ENCODE measurements at regions not wholly inside any gene's neighbourhood (a gene's known extent, or its start where the extent isn't known, plus 50 kb on each side); places are given as distances from the start of the nearest gene placed in this dataset.
"Not testable (repeated sequence)": the region's sequence is repeated elsewhere in the genome, so short reads cannot be mapped to it uniquely, and the experiment has no call there.

GRCh38 chr12:88868050-88868449 lies 287.8 kb upstream of the KITLG start:
- DNase-seq: no peak

- DNase-seq: no peak
Measured at GRCh38 chr12:88867510-88867909, 287.2 kb upstream of the KITLG start.

- DNase-seq: no peak
Measured at GRCh38 chr12:88866881-88867280, 286.6 kb upstream of the KITLG start.

GRCh38 chr12:88865537-88865936 lies 285.3 kb upstream of the KITLG start:
- DNase-seq: no peak

GRCh38 chr12:88860851-88861250 lies 280.6 kb upstream of the KITLG start:
- no peak for DNase-seq

- no peak for DNase-seq
Measured at GRCh38 chr12:88856201-88856600, 275.9 kb upstream of the KITLG start.

- no peak for DNase-seq
Measured at GRCh38 chr12:88855301-88855700, 275.0 kb upstream of the KITLG start.

GRCh38 chr12:88854260-88854659 lies 274.0 kb upstream of the KITLG start:
- DNase-seq: no peak

GRCh38 chr12:88847246-88847645 lies 267.0 kb upstream of the KITLG start:
- DNase-seq: not testable (repeated sequence)

- no peak for DNase-seq
Measured at GRCh38 chr12:88844426-88844825, 264.2 kb upstream of the KITLG start.

- DNase-seq: no peak
Measured at GRCh38 chr12:88842314-88842713, 262.0 kb upstream of the KITLG start.

- DNase-seq: no peak
Measured at GRCh38 chr12:88839486-88839885, 259.2 kb upstream of the KITLG start.

- DNase-seq: no peak
Measured at GRCh38 chr12:88836156-88836555, 255.9 kb upstream of the KITLG start.

- no peak for DNase-seq
Measured at GRCh38 chr12:88834226-88834625, 254.0 kb upstream of the KITLG start.

- DNase-seq: no peak
Measured at GRCh38 chr12:88833641-88834116, 253.4 kb upstream of the KITLG start.

GRCh38 chr12:88828537-88828936 lies 248.3 kb upstream of the KITLG start:
- not testable (repeated sequence) for DNase-seq

- no peak for DNase-seq
Measured at GRCh38 chr12:88820012-88820411, 239.7 kb upstream of the KITLG start.

- no peak for DNase-seq
Measured at GRCh38 chr12:88816201-88816600, 235.9 kb upstream of the KITLG start.

GRCh38 chr12:88814779-88815178 lies 234.5 kb upstream of the KITLG start:
- no peak for DNase-seq

- no peak for DNase-seq
Measured at GRCh38 chr12:88812610-88813009, 232.3 kb upstream of the KITLG start.

- DNase-seq: no peak
Measured at GRCh38 chr12:88810806-88811205, 230.5 kb upstream of the KITLG start.

GRCh38 chr12:88809841-88810240 lies 229.6 kb upstream of the KITLG start:
- not testable (repeated sequence) for DNase-seq

- no peak for DNase-seq
Measured at GRCh38 chr12:88805692-88806091, 225.4 kb upstream of the KITLG start.

- DNase-seq: no peak
Measured at GRCh38 chr12:88805286-88805685, 225.0 kb upstream of the KITLG start.

GRCh38 chr12:88802096-88802706 lies 221.9 kb upstream of the KITLG start:
- no peak for DNase-seq
